ENCODE measurements at regions not wholly inside any gene's neighbourhood (a gene's known extent, or its start where the extent isn't known, plus 50 kb on each side); places are given as distances from the start of the nearest gene placed in this dataset.

- no peak for TF ChIP-seq CTCF (IDR thresholded peaks at IDR 0.05)
- H3K36me3 ChIP-seq = no peaks in the 10 kb centered on the region
- H3K4me3 ChIP-seq = no peak overlapping the region
- no peaks in the 10 kb centered on the region for H3K27me3 ChIP-seq
- no peak for DNase-seq (ENCODE audit: low spot score)
- H3K4me1 ChIP-seq = no peaks in the 10 kb centered on the region
- H3K9me3 ChIP-seq = no peaks in the 10 kb centered on the region
- H3K27ac ChIP-seq = no peak overlapping the region
Measured at GRCh38 chr5:58145397-58145934, 314.4 kb downstream of the PLK2 start.

- Histone ChIP-seq H3K4me1 (no peaks in the 10 kb centered on the region), H3K36me3 (no peaks in the 10 kb centered on the region), H3K27ac (no peak overlapping the region), H3K27me3 (no peaks in the 10 kb centered on the region), H3K9me3 (no peaks in the 10 kb centered on the region), H3K4me3 (no peak overlapping the region)
- TF ChIP-seq CTCF (IDR thresholded peaks at IDR 0.05) = no peak
- DNase-seq (ENCODE audit: low spot score) = no peak
Measured at GRCh38 chr5:58143727-58144126, 316.2 kb downstream of the PLK2 start.

GRCh38 chr5:58143181-58143580 lies 316.7 kb downstream of the PLK2 start:
- no peak for TF ChIP-seq CTCF (IDR thresholded peaks at IDR 0.05)
- Histone ChIP-seq H3K4me3 (no peak overlapping the region), H3K27ac (no peak overlapping the region), H3K4me1 (no peaks in the 10 kb centered on the region), H3K9me3 (no peaks in the 10 kb centered on the region), H3K36me3 (no peaks in the 10 kb centered on the region), H3K27me3 (no peaks in the 10 kb centered on the region)
- no peak for DNase-seq (ENCODE audit: low spot score)

GRCh38 chr5:58138791-58139190 lies 321.1 kb downstream of the PLK2 start:
- Histone ChIP-seq H3K27me3 (no peaks in the 10 kb centered on the region), H3K27ac (no peak overlapping the region), H3K4me3 (no peak overlapping the region), H3K36me3 (no peaks in the 10 kb centered on the region), H3K9me3 (no peaks in the 10 kb centered on the region), H3K4me1 (peaks cover 0 to 7% of the 10 kb centered on the region in 2 donors)
- no peak for TF ChIP-seq CTCF (IDR thresholded peaks at IDR 0.05)
- DNase-seq (ENCODE audit: low spot score) = no peak

- H3K27ac ChIP-seq = no peak overlapping the region
- H3K9me3 ChIP-seq = no peaks in the 10 kb centered on the region
- no peak for DNase-seq (ENCODE audit: low spot score)
- H3K4me3 ChIP-seq = no peak overlapping the region
- no peaks in the 10 kb centered on the region for H3K27me3 ChIP-seq
- peaks cover 0 to 10% of the 10 kb centered on the region in 2 donors for H3K4me1 ChIP-seq
- H3K36me3 ChIP-seq = no peaks in the 10 kb centered on the region
- no peak for TF ChIP-seq CTCF (IDR thresholded peaks at IDR 0.05)
Measured at GRCh38 chr5:58136406-58136805, 323.5 kb downstream of the PLK2 start.
